GM21526 (cell line): ENCODE measurements at regions not wholly inside any gene's neighbourhood (a gene's known extent, or its start where the extent isn't known, plus 50 kb on each side); places are given as distances from the start of the nearest gene placed in this dataset.

Source experiments
- ATAC-seq: cut with Tn5 transposase; IDR thresholded peaks from one replicate; pipeline ENCODE4 v1.9.1; 2021; ENCODE audit warnings: moderate library complexity; ENCODE audit not compliant: unreplicated experiment, low FRiP score

GRCh38 chr2:122988395-122989221 is 1036.5 kb upstream of the CNTNAP5 start:
- ATAC-seq, result no peak

DNA sequence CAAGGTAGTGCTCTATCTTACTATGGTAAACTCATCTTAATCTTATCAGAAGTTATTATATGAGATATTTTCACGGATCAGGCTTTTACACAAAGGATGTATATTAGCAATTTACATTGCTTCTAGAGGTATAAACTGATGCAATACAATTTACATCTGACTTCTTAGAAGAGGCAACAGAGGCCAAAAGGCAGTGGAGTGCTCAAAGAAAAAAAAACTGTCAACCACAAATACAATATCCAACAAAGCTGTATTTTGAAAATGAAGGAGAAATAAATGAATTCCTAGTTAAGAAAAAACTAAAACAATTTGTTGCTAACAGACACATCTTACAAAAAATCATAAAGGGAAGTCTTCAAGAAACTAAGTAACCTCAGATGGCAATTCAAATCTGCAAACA is 1031.5 kb upstream of the CNTNAP5 start:
- no peak for ATAC-seq

DNA sequence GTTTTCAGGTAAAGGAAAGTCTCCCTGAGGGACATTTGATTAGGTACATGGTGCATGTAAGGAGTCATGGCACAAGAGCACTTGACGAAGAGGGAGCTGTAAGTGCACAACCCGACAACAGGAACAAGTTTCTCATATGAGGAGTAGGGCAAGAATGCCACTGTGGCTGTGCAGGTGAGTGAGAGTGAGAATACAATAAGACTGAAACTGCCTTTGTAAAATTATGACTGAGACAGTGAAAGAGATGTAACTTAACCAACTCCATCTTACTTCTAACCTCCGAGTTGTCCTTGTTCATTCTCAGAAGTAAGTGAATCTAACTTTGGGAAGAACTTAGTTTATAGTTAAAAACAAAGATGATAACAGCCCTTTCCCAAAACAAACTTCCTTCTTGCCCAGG is 1025.8 kb upstream of the CNTNAP5 start:
- no peak for ATAC-seq

DNA sequence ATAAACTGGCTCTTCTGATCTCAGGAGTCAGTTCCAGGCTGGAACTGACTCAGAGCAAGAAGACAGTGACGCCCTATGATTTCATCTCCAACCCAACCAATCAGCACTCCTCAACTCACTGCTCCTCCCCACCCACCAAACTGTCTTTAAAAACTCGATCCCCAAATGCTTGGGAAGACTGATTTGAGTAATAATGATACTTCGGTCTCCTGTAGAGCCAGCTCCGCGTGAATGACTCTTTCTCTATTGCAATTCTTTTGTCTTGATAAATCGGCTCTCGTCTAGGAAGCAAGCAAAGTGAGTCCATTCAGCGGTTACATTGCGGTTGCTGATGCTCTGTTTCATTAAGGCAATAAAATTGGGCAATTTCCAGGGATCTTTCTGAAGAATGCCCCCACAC is 1025.3 kb upstream of the CNTNAP5 start:
- no peak for ATAC-seq

DNA sequence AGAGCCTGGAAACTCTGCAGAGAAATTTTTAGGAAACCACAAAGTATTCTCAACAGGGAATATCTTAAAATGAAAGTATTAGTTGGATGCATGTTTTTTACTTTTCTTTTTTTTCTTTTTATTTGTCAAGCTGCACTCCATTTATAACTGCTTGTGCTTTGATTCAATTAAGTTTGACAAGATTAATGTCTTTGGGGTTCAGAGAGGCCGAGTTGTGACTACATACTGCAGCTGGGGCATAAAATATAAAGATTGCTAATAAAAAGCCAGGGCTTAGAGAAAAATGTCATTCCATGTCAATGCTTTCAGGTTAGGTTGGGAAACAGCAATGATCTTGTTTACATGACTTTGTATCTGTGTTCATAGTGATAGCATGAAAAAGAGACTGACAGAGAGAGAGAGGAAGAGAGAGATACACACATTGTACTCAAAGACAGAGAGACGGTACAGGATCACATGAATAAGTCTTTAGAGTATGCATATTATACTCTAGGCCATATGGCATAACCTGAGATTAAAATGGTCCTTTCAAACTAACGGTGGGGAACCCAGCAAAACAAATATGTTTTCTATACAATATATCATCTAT is 1022.3 kb upstream of the CNTNAP5 start:
- no peak for ATAC-seq

GRCh38 chr2:123015186-123015585 is 1009.9 kb upstream of the CNTNAP5 start:
- ATAC-seq, result no peak

- no peak for ATAC-seq
Observed at GRCh38 chr2:123035541-123035940, 989.5 kb upstream of the CNTNAP5 start.

- no peak for ATAC-seq
Observed at GRCh38 chr2:123036300-123036699, 988.8 kb upstream of the CNTNAP5 start.

DNA sequence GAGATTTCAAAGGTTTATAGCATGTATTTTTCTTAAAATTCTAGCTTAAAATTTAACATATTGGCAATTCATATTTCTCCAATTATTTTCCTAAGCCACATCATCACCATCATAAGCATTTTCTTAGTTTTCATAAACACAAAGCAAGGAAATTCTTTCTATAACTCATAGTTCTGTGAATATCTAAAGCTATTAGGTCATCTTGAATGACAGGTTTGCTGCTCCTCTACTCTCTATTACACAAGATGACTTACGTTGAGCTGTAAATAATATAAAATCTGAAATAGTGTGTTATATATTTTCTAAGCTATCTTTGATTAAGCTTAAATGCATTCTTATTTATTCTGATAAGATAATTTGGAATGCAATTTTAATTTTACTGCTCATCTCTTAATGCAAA is 984.6 kb upstream of the CNTNAP5 start:
- ATAC-seq, result no peak

- ATAC-seq, result no peak
Observed at GRCh38 chr2:123043458-123043857, 981.6 kb upstream of the CNTNAP5 start.

DNA sequence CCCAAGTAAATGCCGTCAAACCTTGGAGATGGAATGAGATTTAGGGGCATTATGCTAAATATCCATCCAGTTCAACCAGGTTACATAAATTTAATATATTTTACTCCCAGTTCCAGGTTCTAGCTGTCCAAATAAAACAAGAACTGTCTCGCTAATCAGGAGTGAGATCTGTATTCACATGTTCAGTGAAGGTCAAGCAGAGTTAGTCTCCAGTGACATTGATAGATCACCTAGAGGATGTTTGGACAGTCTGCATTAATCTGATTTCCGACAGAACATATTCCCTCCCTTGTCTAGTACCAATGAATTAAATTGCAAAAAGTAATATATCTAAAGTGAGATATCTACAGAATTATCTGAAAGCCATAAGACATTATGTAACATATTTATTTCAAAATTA is 979.4 kb upstream of the CNTNAP5 start:
- no peak for ATAC-seq

DNA sequence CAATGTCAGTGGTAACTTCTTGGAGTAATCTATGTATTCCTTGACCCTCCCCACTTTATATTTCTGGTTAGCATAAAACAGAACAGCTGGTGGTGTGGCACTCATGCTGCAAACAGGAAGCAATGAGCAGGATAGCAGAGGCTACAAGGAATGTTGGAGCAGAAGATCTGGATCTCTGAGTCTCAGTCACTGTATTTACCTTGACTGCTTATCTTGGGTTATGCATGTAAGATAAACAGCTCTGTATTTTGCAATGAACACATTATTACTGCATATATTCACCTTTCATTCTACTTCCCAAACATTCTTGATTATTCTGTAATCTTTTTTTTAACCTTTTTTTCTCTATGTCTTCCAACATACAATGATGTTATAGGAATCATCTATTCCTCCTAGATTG is 977.9 kb upstream of the CNTNAP5 start:
- ATAC-seq, result no peak

DNA sequence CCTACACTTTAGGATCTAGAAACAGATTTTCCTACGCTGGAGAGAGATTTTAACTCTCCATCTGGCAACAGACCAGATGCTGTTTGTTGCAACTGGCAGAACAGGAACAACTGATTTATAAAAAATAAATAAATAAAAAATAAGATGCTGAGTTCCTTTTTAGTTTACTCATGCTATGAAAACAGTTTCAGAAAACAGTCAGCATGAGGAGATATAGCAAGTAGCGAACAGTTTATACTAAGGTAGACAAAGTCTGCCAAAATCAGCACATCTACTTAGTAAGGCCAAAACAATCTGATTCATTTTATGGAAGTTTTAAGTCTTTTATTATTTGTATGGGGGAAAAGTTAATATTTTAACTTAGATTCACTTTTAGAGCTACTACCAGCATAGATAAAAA is 974.0 kb upstream of the CNTNAP5 start:
- no peak for ATAC-seq

DNA sequence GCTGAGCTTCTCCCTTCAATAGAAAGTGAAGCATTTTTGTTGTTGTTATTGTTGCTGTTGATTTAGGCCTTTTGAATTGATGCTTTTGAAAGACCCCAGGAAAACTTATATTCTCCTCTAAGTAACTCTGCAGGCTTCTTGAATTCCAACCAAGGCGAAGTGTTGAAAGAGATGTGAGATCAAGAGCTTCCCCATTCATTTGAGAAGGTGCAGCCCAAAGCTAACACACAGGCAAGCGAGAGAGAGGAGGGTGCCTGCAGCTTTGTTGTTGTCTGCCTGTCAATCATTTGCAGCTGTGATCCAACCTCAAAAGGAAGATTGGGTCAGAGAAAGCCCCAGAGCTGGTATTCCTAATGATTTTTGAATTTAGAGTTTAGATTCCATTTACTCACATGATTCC is 963.6 kb upstream of the CNTNAP5 start:
- ATAC-seq, result no peak

DNA sequence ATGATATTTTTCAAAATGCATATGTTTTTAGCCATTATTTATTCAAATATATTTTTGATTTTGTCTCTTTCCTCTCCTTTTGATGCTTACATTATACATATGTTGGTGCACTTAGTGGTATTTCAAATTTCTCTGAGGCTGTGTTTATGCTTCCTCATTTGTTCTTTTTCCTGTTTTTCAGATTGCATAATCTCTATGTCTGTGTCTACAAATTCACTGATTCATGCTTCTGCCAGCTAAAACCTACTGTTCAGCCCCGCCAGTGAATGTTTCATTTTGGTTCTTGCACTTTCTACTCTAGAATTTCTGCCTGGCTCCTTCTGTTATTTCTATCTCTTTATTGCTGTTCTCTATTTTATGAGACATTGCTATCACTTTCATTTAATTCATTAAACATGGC is 951.7 kb upstream of the CNTNAP5 start:
- ATAC-seq, result no peak

DNA sequence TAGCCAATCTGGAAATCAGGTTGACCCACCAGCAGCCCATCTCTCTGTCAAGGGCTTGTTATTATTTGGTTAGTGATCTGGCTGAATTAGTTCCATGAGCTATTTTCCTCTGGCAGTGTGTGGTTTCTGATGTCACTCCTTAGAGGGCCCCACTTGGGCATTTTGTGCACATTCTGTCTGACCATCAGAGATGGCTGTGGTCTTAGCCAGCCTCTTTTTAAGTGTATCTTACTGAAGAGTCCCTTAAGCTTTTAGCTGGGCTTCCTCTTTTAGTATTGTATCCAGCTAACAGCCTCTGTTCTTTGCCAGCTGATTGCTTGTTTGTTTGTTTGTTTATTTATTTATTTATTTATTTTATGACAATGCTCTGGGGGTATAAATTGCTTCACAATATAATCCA is 951.1 kb upstream of the CNTNAP5 start:
- ATAC-seq, result no peak

DNA sequence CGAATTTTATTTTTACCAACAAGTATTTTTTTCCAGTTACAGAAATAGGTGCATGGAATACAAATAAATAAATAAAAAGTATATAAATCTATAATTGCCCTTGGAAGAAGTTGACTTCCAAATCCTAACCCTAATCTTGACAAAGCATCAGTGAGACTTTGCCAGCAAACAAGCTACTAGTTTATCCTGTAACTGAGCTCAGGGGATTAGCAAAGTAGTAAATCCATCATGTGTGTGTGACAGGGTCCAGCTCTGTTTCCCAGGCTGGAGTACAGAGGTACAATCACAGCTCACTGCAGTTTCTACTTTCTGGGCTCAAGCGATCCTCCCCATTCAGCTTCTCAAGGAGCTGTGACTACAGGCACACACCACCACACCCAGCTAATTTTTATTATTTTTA is 948.0 kb upstream of the CNTNAP5 start:
- no peak for ATAC-seq

DNA sequence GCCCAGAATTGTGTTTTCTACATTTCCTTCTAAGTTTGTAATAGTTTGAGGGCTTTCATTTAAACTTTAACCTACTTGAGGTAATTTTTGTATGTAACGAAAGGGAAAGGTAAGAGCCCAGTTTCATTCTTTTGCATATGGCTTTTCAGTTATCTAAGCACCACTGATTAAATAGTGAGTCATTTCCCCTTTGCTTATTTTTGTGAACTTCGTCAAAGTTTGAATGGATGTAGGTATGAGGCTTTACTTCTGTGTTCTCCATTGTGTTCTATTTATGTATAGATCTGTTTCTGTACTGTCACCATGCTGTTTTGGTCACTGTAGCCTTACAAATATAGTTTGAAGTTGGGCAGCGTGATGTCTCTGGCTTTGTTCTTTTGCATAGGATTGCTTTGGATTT is 944.8 kb upstream of the CNTNAP5 start:
- ATAC-seq, result no peak

DNA sequence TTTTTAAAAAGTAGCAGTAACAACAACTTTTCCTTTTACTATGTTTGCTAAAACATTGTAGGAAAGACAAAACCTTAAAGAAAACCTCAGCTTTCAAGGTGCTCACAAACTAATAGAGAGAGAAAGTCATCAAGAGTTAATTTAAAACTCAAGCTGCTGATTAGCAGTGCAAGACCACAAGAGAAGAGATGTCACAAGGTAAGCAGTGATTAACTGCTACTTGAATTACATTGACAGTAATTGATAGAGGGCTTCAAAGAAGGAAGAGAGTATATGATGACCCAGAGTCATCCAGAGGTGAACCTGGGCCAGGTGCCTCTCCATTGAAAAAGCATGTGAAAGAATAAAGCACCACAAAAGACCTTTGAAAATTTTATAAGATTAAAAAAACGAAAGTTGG is 939.6 kb upstream of the CNTNAP5 start:
- no peak for ATAC-seq

DNA sequence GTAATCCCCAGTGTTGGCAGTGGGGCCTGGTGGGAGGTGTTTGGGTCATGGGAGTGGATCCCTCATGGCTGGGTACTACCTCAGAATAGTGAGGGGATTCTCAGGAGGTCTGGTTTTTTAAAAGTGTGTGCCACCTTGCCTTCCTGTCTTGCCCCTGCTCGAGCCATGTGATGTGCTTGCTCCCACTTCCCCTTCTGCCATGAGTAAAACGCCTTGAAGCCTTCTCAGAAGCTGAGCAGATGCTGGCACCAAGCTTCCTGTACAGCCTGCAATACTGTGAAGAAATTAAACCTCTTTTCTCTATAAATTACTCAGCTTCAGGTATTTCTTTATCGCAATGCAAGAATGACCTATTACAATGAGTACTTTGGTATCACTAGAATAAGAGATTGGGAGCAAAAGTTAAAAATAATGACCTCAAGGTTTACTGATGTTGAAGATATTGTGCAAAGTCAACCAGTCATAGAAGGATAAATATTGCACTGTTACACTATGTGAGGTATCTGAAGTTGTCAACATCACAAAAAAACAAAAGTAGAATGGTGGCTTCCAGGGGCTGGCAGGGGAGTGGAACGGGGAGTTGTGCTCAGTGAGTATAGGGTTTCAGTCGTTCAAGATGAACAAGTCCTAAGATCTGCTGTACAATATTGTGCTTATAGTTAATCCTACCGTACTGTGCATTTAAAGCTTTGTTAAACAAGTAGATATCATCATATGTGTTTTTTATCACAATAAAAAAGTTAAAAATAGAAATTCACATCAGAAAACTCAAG is 938.3 kb upstream of the CNTNAP5 start:
- no peak for ATAC-seq

- no peak for ATAC-seq
Observed at GRCh38 chr2:123091471-123091870, 933.6 kb upstream of the CNTNAP5 start.

- no peak for ATAC-seq
Observed at GRCh38 chr2:123093199-123093598, 931.9 kb upstream of the CNTNAP5 start.
